K562 (cell line): ENCODE measurements at regions not wholly inside any gene's neighbourhood (a gene's known extent, or its start where the extent isn't known, plus 50 kb on each side); places are given as distances from the start of the nearest gene placed in this dataset.

Experiments
- ATAC-seq: fragments of 200-7000 bp; cut with Tn5 transposase; 3 replicates; pipeline ENCODE4 v1.9.1; 2020; ENCODE audit warnings: moderate library complexity
- BruUV-seq: library from RNA; stranded (reverse); fragments of 400-500 nt; replicated peaks from 2 replicates; lab custom pipeline; 2021; lab: Mats Ljungman, UMichigan
- CTCF ChIA-PET: fragments of 300-600 bp; formaldehyde crosslinking; extraction: SDS; loops from one replicate; lab custom pipeline; 2021; ENCODE audit warnings: low intra/inter-chr PET ratio; lab: Yijun Ruan, JAX
- POLR2A ChIA-PET: fragments of 300-600, 350-650 bp; sonication (Branson Sonifier 250); formaldehyde crosslinking; extraction: SDS; loops from one replicate; lab custom pipeline; 2021; ENCODE audit warnings: antibody characterized with exemption, inconsistent platforms; lab: Yijun Ruan, JAX
- DNase-seq, 4 experiments: peaks; one replicate each; pipeline versions ENCODE4 v3.0.0 to v3.0.0-alpha.2; 2011 to 2018; ENCODE audit warnings: low spot score in 3 of 4, mixed read lengths in 3 of 4; ENCODE audit errors: extremely low read depth in 1 of 4
- FAIRE-seq: peaks from 2 replicates; lab custom pipeline; 2011; peaks lifted over from hg19 to GRCh38; lab: Jason Lieb, UNC
- H2AFZ ChIP-seq: 2 replicates; pipeline ENCODE4 v1.6.0; 2011; ENCODE audit warnings: low read depth, low read length, control low read depth, inconsistent platforms
- H3K27ac ChIP-seq: fragments of 200-600 bp; 3 replicates; pipeline ENCODE4 v1.8.0; 2011; ENCODE audit warnings: low read depth, mild to moderate bottlenecking, control low read depth, inconsistent platforms, low read length, moderate library complexity, mixed read lengths; ENCODE audit errors: extremely low read depth
- H3K27me3 ChIP-seq, 2 experiments: fragments of 300-600 bp in 1 of 2; 2 replicates in 1 of 2; 3 replicates in 1 of 2; pipeline versions ENCODE4 v1.6.0 to v1.8.0; 2011; ENCODE audit warnings: inconsistent platforms in 2 of 2, low read length in 2 of 2, mild to moderate bottlenecking in 1 of 2, mixed read lengths in 1 of 2, moderate library complexity in 1 of 2; ENCODE audit not compliant: control insufficient read depth in 2 of 2, insufficient read depth in 2 of 2
- H3K36me3 ChIP-seq: fragments of 300-600 bp; 3 replicates; pipeline ENCODE4 v1.8.0; 2011; ENCODE audit warnings: mild to moderate bottlenecking, low read length, inconsistent platforms; ENCODE audit not compliant: control insufficient read depth, insufficient read depth
- H3K4me1 ChIP-seq, 2 experiments: fragments of 200-600 bp in 1 of 2; replicated peaks in 1 of 2; 2 replicates in 1 of 2; 3 replicates in 1 of 2; pipeline versions ENCODE4 v1.5.1 to v1.8.0; 2011; ENCODE audit warnings: inconsistent platforms in 2 of 2, low read length in 2 of 2, mild to moderate bottlenecking in 1 of 2, mixed read lengths in 1 of 2, moderate library complexity in 1 of 2; ENCODE audit not compliant: control insufficient read depth in 2 of 2, insufficient read depth in 2 of 2
- H3K4me2 ChIP-seq: 2 replicates; pipeline ENCODE4 v1.6.1; 2011; ENCODE audit warnings: low read length, control low read depth, inconsistent platforms, mixed read lengths; ENCODE audit not compliant: insufficient read depth
- H3K4me3 ChIP-seq: fragments of 200-600 bp; sonication (generic), shearing (Covaris generic); 2 replicates; pipeline ENCODE4 v1.5.1; 2016; ENCODE audit warnings: control low read depth, inconsistent platforms
- H3K79me2 ChIP-seq: fragments of 200-600 bp; 3 replicates; pipeline ENCODE4 v1.8.0; 2011; ENCODE audit warnings: low read length, inconsistent platforms; ENCODE audit not compliant: control insufficient read depth, insufficient read depth
- H3K9ac ChIP-seq, 2 experiments: 2 replicates each; pipeline versions ENCODE4 v1.6.0 to v1.6.1; 2011; ENCODE audit warnings: low read depth in 2 of 2, low read length in 2 of 2, control low read depth in 1 of 2, inconsistent platforms in 1 of 2, mild to moderate bottlenecking in 1 of 2, mixed read lengths in 1 of 2; ENCODE audit not compliant: insufficient read depth in 1 of 2
- H3K9me1 ChIP-seq: one replicate; pipeline ENCODE4 v1.6.0; 2011; ENCODE audit warnings: inconsistent platforms, mild to moderate bottlenecking, low read length, moderate library complexity; ENCODE audit not compliant: control insufficient read depth, insufficient read depth
- H3K9me3 ChIP-seq: replicated peaks from 2 replicates; pipeline ENCODE4 v1.5.1; 2011; ENCODE audit warnings: low read depth, low read length, inconsistent platforms; ENCODE audit not compliant: control insufficient read depth, insufficient read depth
- H4K20me1 ChIP-seq: replicated peaks from 2 replicates; pipeline ENCODE4 v1.6.1; 2011; ENCODE audit warnings: low read length, inconsistent platforms, mixed read lengths; ENCODE audit not compliant: control insufficient read depth, insufficient read depth
- FOXJ2 ChIP-seq: fragments of 200-800 bp; sonication (Bioruptor generic); IDR thresholded peaks from 2 replicates; pipeline ENCODE4 v1.6.1; 2016; ENCODE audit warnings: missing genetic modification characterization, missing compliant biosample characterization
- RFX7 ChIP-seq: fragments of 250-450 bp; sonication (Bioruptor Pico); IDR thresholded peaks from 2 replicates; pipeline ENCODE4 v1.5.1; 2021; ENCODE audit warnings: mild to moderate bottlenecking
- SAP30 ChIP-seq: fragments of 200-600 bp; sonication (generic); IDR thresholded peaks from 2 replicates; pipeline ENCODE4 v1.6.1; 2012; ENCODE audit warnings: borderline replicate concordance, low read depth, mild to moderate bottlenecking, moderate library complexity, low read length, control low read depth, inconsistent platforms; ENCODE audit not compliant: insufficient read depth, poor library complexity, severe bottlenecking
- ZBTB8A ChIP-seq: fragments of 450-650 bp; IDR thresholded peaks from 2 replicates; pipeline ENCODE4 v1.6.1; 2018; ENCODE audit warnings: mild to moderate bottlenecking, moderate library complexity; ENCODE audit not compliant: partially characterized antibody
- WGBS: fragments of 100-300 bp; shearing (Covaris generic); methylation state at CpG from one replicate; pipeline ENCODE4 v1.1.6; 2016; ENCODE audit warnings: low coverage, mixed read lengths; ENCODE audit not compliant: insufficient coverage; ENCODE audit errors: missing lambda C conversion rate; 5-methylcytosine and 5-hydroxymethylcytosine counted together
- in situ Hi-C: fragments of 300-500 bp; cut with MboI; formaldehyde crosslinking; loops from 4 replicates; pipeline ENCODE4 v1.15.0; 2018; ENCODE audit warnings: inconsistent platforms, mixed read lengths
- intact Hi-C: fragments of 100-400 bp; cut with micrococcal nuclease; formaldehyde crosslinking; loops from 2 replicates; pipeline ENCODE4 v1.14.2; 2022
- TF ChIP-seq, protein P1 (sequence below), 2 experiments: fragments of 450-650 bp in 1 of 2; sonication (generic) in 1 of 2; formaldehyde crosslinking in 1 of 2; IDR thresholded peaks; 2 replicates each; pipeline versions ENCODE4 v1.7.1 to v1.9.0; 2016 to 2022; ENCODE audit warnings: inconsistent platforms in 1 of 2, mild to moderate bottlenecking in 1 of 2, missing genetic modification reagents in 1 of 2

DNA sequence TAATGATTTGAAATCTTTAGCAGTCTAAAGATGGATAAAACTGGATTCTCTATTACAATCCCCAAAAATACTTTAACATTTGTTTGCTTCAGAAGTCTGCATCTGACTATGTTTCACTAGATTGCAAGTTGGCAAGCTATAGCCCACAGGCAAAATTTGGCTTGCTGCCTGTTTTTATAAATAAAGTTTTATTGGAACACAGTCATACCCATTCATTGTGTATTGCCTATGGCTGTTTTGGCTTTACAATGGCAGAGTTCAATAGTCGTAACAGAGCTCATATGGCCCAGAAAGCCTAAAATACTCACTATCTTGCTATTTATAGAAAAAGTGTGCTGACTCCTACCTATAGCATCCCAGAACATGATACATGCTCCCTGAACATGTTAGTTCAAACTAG, 89.0 kb upstream of the GPR141 start (continued):
- TF ChIP-seq, protein P1, sequence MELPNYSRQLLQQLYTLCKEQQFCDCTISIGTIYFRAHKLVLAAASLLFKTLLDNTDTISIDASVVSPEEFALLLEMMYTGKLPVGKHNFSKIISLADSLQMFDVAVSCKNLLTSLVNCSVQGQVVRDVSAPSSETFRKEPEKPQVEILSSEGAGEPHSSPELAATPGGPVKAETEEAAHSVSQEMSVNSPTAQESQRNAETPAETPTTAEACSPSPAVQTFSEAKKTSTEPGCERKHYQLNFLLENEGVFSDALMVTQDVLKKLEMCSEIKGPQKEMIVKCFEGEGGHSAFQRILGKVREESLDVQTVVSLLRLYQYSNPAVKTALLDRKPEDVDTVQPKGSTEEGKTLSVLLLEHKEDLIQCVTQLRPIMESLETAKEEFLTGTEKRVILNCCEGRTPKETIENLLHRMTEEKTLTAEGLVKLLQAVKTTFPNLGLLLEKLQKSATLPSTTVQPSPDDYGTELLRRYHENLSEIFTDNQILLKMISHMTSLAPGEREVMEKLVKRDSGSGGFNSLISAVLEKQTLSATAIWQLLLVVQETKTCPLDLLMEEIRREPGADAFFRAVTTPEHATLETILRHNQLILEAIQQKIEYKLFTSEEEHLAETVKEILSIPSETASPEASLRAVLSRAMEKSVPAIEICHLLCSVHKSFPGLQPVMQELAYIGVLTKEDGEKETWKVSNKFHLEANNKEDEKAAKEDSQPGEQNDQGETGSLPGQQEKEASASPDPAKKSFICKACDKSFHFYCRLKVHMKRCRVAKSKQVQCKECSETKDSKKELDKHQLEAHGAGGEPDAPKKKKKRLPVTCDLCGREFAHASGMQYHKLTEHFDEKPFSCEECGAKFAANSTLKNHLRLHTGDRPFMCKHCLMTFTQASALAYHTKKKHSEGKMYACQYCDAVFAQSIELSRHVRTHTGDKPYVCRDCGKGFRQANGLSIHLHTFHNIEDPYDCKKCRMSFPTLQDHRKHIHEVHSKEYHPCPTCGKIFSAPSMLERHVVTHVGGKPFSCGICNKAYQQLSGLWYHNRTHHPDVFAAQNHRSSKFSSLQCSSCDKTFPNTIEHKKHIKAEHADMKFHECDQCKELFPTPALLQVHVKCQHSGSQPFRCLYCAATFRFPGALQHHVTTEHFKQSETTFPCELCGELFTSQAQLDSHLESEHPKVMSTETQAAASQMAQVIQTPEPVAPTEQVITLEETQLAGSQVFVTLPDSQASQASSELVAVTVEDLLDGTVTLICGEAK (IDR thresholded peaks at IDR 0.05): peak; percentile 85
- TF ChIP-seq, protein P1 (CRISPR knock-in tag; IDR thresholded peaks at IDR 0.05): no peak

DNA sequence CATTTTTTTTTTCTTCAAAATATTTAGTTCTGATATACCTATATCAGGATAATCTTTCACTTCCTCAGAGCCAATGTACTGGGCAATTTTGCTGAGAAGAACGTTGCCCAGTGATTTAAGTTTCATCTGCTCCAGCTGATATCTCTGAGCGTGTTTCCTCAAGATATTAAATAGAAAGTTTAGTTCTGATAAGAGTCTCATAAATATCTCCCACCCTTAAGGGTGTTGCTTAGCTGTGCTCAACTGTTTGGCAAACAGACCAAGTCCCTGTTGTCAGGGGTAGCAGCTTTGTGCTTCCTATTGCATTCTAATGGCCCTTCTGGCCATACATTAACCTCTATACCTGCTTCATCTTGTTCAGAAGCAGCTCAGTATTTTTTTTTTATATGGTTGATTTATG, 84.7 kb upstream of the GPR141 start:
- FAIRE-seq: no peak
- in situ Hi-C loops: no loop called here

More for the DNA sequence above, 84.7 kb upstream of the GPR141 start:
- H3K27me3 ChIP-seq: no peaks in the 10 kb centered on the region
- no peak for ATAC-seq
- H3K27ac ChIP-seq: no peak overlapping the region
- H4K20me1 ChIP-seq: no peaks in the 10 kb centered on the region
- 0% methylated on average over 2 of the region's 2 CpGs for WGBS
- H3K4me1 ChIP-seq: no peaks in the 10 kb centered on the region
- H3K36me3 ChIP-seq: no peaks in the 10 kb centered on the region
- ChIA-PET POLR2A (no interaction called here), CTCF (no interaction called here)
- H3K9me1 ChIP-seq: no peaks in the 10 kb centered on the region
- H3K4me2 ChIP-seq: no peak overlapping the region
- no peaks in the 10 kb centered on the region for H3K9me3 ChIP-seq
- intact Hi-C loops: no loop called here
- no peak overlapping the region for H2AFZ ChIP-seq
- no peak for DNase-seq
- H3K4me3 ChIP-seq: no peak overlapping the region
- H3K79me2 ChIP-seq: no peaks in the 10 kb centered on the region
- BruUV-seq: no TSS peak
- TF ChIP-seq FOXJ2 (tag) (peak; percentile 77), ZBTB8A (no peak), SAP30 (no peak), RFX7 (CRISPR knock-in tag) (no peak)
- no peak overlapping the region for H3K9ac ChIP-seq
